ENCODE measurements at regions not wholly inside any gene's neighbourhood (a gene's known extent, or its start where the extent isn't known, plus 50 kb on each side); places are given as distances from the start of the nearest gene placed in this dataset.

GRCh38 chr2:66003931-66004330, 431.0 kb upstream of the MEIS1 start:
- Histone ChIP-seq H4K5ac (ENCODE audit: insufficient read length, low read depth, low read length) (no peak overlapping the region), H2AFZ (ENCODE audit: low read length) (no peak overlapping the region), H4K8ac (ENCODE audit: extremely low read depth, insufficient read depth, low read length) (no peak overlapping the region), H3K27me3 (replicated peaks in 1 of 4; ENCODE audit: control insufficient read depth in 3 of 4, extremely low read depth in 1 of 4, insufficient read depth in 3 of 4, low read length in 3 of 4) (no peaks in the 10 kb centered on the region), H3K4me1 (replicated peaks in 1 of 4; ENCODE audit: control insufficient read depth in 3 of 4, insufficient read depth in 4 of 4, low read length in 3 of 4) (no peaks in the 10 kb centered on the region), H2AK5ac (ENCODE audit: low read depth, low read length) (peak overlapping the region; percentile 68; the same call in 1 of the 2 replicates), H3K4ac (replicated peaks; ENCODE audit: insufficient read length, low read depth, low read length) (no peak overlapping the region), H3K14ac (ENCODE audit: insufficient read length) (no peak overlapping the region), H3K27ac (ENCODE audit: low read depth, low read length) (no peak overlapping the region), H3K23ac (ENCODE audit: insufficient read length) (no peak overlapping the region), H4K91ac (replicated peaks; ENCODE audit: insufficient read length, low read length) (no peak overlapping the region), H3K4me3 (ENCODE audit: extremely low read depth in 1 of 4, insufficient read depth in 2 of 4, low read depth in 3 of 4, low read length in 4 of 4) (no peak overlapping the region), H3K79me2 (ENCODE audit: control insufficient read depth in 1 of 2, insufficient read depth in 2 of 2, low read length in 2 of 2) (no peaks in the 10 kb centered on the region), H2BK20ac (ENCODE audit: low read length) (no peak overlapping the region), H2BK120ac (replicated peaks; ENCODE audit: low read depth, low read length) (no peak overlapping the region), H3K9me3 (ENCODE audit: insufficient read depth in 2 of 2, low read depth in 1 of 2, low read length in 1 of 2) (no peaks in the 10 kb centered on the region), H2BK5ac (ENCODE audit: low read depth, low read length) (no peak overlapping the region), H3K23me2 (ENCODE audit: low read depth, low read length) (no peaks in the 10 kb centered on the region; the same call in 1 of the 2 replicates), H4K20me1 (replicated peaks in 1 of 2; ENCODE audit: control insufficient read depth in 1 of 2, insufficient read depth in 2 of 2, low read length in 2 of 2) (no peaks in the 10 kb centered on the region), H3K79me1 (ENCODE audit: low read depth, low read length) (no peaks in the 10 kb centered on the region), H2BK15ac (ENCODE audit: low read length) (no peak overlapping the region), H2BK12ac (ENCODE audit: low read depth, low read length) (no peak overlapping the region), H3K18ac (ENCODE audit: extremely low read depth, low read length) (no peak overlapping the region), H3K56ac (replicated peaks; ENCODE audit: insufficient read length, low read depth, low read length) (no peak overlapping the region), H3K4me2 (ENCODE audit: insufficient read depth in 1 of 2, low read depth in 2 of 2, low read length in 2 of 2) (no peak overlapping the region), H3K9ac (replicated peaks in 1 of 4; ENCODE audit: extremely low read depth in 1 of 4, low read depth in 3 of 4, low read length in 3 of 4) (no peak overlapping the region), H3K36me3 (ENCODE audit: control insufficient read depth in 2 of 4, insufficient read depth in 4 of 4, low read length in 3 of 4) (no peaks in the 10 kb centered on the region)
- CTCF ChIA-PET (ENCODE audit: partially characterized antibody): no interaction called here
- POLR2A ChIA-PET (ENCODE audit: partially characterized antibody): no interaction called here
- no peak for TF ChIP-seq NRF1 (IDR thresholded peaks at IDR 0.05; ENCODE audit: low read depth, low read length)
- TF ChIP-seq GTF2F1 (IDR thresholded peaks at IDR 0.05; ENCODE audit: borderline replicate concordance, low read depth, low read length): no peak
- TF ChIP-seq CTCF (IDR thresholded peaks at IDR 0.05; ENCODE audit: control extremely low read depth in 1 of 3, insufficient read depth in 1 of 3, low read depth in 1 of 3, low read length in 3 of 3): no peak
- TF ChIP-seq JUND (IDR thresholded peaks at IDR 0.05; ENCODE audit: low read length): no peak
- no peak for TF ChIP-seq GABPA (IDR thresholded peaks at IDR 0.05; ENCODE audit: borderline replicate concordance, insufficient read depth, low read length)
- no peak for TF ChIP-seq KDM4A (IDR thresholded peaks at IDR 0.05; ENCODE audit: low read depth, low read length, severe bottlenecking)
- TF ChIP-seq NANOG (IDR thresholded peaks at IDR 0.05; ENCODE audit: insufficient read depth, low read depth, low read length, poor library complexity, severe bottlenecking): no peak
- DNase-seq (ENCODE audit: low read depth in 1 of 2, low spot score in 2 of 2): no peak
- FAIRE-seq: no peak
